Neural cell (in vitro differentiated cells): ENCODE measurements at regions not wholly inside any gene's neighbourhood (a gene's known extent, or its start where the extent isn't known, plus 50 kb on each side); places are given as distances from the start of the nearest gene placed in this dataset.

Experiments used
- EP300 ChIP-seq: fragments of 450-650 bp; conservative IDR thresholded peaks from 2 replicates; pipeline ENCODE4 v1.6.1; 2014; ENCODE audit warnings: antibody characterized with exemption, mild to moderate bottlenecking, moderate library complexity; ENCODE audit not compliant: poor library complexity, severe bottlenecking
- EZH2 ChIP-seq: fragments of 200-600, 300-800 bp; shearing (Covaris generic), sonication (generic); IDR thresholded peaks from 2 replicates; pipeline ENCODE4 v1.6.1; 2014; ENCODE audit warnings: antibody characterized with exemption, low read length, borderline replicate concordance, mild to moderate bottlenecking; ENCODE audit not compliant: insufficient read depth, poor library complexity, severe bottlenecking
- MXI1 ChIP-seq: fragments of 450-650 bp; conservative IDR thresholded peaks from 2 replicates; pipeline ENCODE4 v1.6.1; 2014; ENCODE audit warnings: antibody characterized with exemption, mild to moderate bottlenecking; ENCODE audit not compliant: poor library complexity, severe bottlenecking
- POLR2AphosphoS5 ChIP-seq: IDR thresholded peaks from 2 replicates; pipeline ENCODE4 v1.6.1; 2012
- RAD21 ChIP-seq: fragments of 450-650 bp; conservative IDR thresholded peaks from 2 replicates; pipeline ENCODE4 v1.6.1; 2014; ENCODE audit warnings: antibody characterized with exemption, mild to moderate bottlenecking, moderate library complexity
- SMC3 ChIP-seq: fragments of 450-650 bp; conservative IDR thresholded peaks from 2 replicates; pipeline ENCODE4 v1.6.1; 2014; ENCODE audit warnings: antibody characterized with exemption, mild to moderate bottlenecking, moderate library complexity; ENCODE audit not compliant: poor library complexity
- TAF1 ChIP-seq: IDR thresholded peaks from 2 replicates; pipeline ENCODE4 v1.6.1; 2012; ENCODE audit warnings: low read depth
- TF ChIP-seq, protein P1 (sequence below): IDR thresholded peaks from 2 replicates; pipeline ENCODE4 v1.6.1; 2012; ENCODE audit warnings: borderline replicate concordance
- TF ChIP-seq, protein P2 (sequence below): fragments of 450-650 bp; IDR thresholded peaks from 2 replicates; pipeline ENCODE4 v1.5.1; 2014; ENCODE audit warnings: antibody characterized with exemption, mild to moderate bottlenecking, moderate library complexity; ENCODE audit not compliant: poor library complexity, severe bottlenecking

DNA sequence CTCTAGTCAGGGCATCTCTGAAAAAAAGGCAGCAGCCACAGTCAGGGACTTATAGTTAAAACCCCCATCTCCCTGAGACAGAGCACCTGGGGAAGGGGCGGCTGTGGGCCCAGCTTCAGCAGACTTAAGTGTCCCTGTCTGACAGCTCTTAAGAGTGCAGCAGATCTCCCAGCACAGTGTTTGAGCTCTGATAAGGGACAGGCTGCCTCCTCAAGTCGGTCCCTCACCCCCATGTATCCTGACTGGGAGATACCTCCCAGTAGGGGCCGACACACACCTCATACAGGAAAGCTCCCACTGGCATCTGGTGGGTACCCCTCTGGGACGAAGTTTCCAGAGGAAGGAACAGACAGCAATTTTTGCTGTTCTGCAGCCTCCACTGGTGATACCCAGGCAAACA is 129.0 kb downstream of the ANXA5 start:
- TF ChIP-seq, protein P1, sequence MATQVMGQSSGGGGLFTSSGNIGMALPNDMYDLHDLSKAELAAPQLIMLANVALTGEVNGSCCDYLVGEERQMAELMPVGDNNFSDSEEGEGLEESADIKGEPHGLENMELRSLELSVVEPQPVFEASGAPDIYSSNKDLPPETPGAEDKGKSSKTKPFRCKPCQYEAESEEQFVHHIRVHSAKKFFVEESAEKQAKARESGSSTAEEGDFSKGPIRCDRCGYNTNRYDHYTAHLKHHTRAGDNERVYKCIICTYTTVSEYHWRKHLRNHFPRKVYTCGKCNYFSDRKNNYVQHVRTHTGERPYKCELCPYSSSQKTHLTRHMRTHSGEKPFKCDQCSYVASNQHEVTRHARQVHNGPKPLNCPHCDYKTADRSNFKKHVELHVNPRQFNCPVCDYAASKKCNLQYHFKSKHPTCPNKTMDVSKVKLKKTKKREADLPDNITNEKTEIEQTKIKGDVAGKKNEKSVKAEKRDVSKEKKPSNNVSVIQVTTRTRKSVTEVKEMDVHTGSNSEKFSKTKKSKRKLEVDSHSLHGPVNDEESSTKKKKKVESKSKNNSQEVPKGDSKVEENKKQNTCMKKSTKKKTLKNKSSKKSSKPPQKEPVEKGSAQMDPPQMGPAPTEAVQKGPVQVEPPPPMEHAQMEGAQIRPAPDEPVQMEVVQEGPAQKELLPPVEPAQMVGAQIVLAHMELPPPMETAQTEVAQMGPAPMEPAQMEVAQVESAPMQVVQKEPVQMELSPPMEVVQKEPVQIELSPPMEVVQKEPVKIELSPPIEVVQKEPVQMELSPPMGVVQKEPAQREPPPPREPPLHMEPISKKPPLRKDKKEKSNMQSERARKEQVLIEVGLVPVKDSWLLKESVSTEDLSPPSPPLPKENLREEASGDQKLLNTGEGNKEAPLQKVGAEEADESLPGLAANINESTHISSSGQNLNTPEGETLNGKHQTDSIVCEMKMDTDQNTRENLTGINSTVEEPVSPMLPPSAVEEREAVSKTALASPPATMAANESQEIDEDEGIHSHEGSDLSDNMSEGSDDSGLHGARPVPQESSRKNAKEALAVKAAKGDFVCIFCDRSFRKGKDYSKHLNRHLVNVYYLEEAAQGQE, result no peak
- TF ChIP-seq POLR2AphosphoS5 (no peak), EZH2 (no peak), EP300 (no peak), SMC3 (no peak), TAF1 (no peak), RAD21 (no peak), MXI1 (no peak)
- TF ChIP-seq, protein P2, sequence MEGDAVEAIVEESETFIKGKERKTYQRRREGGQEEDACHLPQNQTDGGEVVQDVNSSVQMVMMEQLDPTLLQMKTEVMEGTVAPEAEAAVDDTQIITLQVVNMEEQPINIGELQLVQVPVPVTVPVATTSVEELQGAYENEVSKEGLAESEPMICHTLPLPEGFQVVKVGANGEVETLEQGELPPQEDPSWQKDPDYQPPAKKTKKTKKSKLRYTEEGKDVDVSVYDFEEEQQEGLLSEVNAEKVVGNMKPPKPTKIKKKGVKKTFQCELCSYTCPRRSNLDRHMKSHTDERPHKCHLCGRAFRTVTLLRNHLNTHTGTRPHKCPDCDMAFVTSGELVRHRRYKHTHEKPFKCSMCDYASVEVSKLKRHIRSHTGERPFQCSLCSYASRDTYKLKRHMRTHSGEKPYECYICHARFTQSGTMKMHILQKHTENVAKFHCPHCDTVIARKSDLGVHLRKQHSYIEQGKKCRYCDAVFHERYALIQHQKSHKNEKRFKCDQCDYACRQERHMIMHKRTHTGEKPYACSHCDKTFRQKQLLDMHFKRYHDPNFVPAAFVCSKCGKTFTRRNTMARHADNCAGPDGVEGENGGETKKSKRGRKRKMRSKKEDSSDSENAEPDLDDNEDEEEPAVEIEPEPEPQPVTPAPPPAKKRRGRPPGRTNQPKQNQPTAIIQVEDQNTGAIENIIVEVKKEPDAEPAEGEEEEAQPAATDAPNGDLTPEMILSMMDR, result no peak
